ENCODE measurements at regions not wholly inside any gene's neighbourhood (a gene's known extent, or its start where the extent isn't known, plus 50 kb on each side); places are given as distances from the start of the nearest gene placed in this dataset.

DNA sequence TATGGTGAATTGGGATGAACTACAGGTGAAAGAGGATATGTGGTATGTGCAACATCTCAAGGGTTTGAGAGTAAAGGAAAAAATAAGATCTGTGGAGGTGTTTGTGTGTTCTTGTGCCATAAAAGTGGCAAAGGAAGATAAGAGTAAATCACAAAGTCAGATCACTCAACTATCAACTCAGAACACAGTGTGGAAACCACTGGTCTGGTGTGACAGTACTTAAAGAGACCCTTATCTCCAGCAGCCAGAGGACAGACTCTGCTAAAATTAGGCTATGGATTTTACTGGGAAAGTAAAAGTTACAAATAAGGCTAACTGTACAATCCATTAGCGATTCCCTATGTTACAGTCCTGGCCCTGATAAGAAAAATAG is 54.0 kb upstream of the PRDM8 start:
- Histone ChIP-seq H3K14ac (replicated peaks; ENCODE audit: low read depth, low read length) (no peak overlapping the region), H3K4me1 (ENCODE audit: control insufficient read depth, insufficient read depth, low read length) (peaks cover 3% of the 10 kb centered on the region), H2BK20ac (ENCODE audit: low read depth, low read length) (no peak overlapping the region), H3K36me3 (ENCODE audit: control insufficient read depth, insufficient read depth, low read length) (no peaks in the 10 kb centered on the region), H3K4me2 (ENCODE audit: low read depth, low read length) (no peak overlapping the region), H2BK5ac (ENCODE audit: low read depth, low read length, poor library complexity, severe bottlenecking) (no peak overlapping the region), H3K27ac (ENCODE audit: insufficient read depth, low read length) (no peak overlapping the region), H2AK5ac (ENCODE audit: low read depth, low read length) (no peak overlapping the region), H4K8ac (ENCODE audit: low read depth in 2 of 2, low read length in 2 of 2) (no peak overlapping the region), H3K56ac (ENCODE audit: extremely low read depth, insufficient read depth, low read length) (no peak overlapping the region), H4K5ac (ENCODE audit: low read depth, low read length) (no peak overlapping the region), H4K91ac (ENCODE audit: insufficient read depth, low read depth, low read length) (no peak overlapping the region), H3K23ac (ENCODE audit: low read depth, low read length) (no peak overlapping the region), H3K4ac (ENCODE audit: low read depth, low read length) (no peak overlapping the region), H2BK15ac (ENCODE audit: low read depth, low read length) (no peak overlapping the region), H3K9ac (ENCODE audit: low read depth, low read length) (no peak overlapping the region), H3K18ac (ENCODE audit: low read depth, low read length) (peak overlapping the region; percentile 29; the same call in 1 of the 2 replicates), H2BK120ac (ENCODE audit: low read depth, low read length) (no peak overlapping the region), H2AFZ (replicated peaks; ENCODE audit: low read length, poor library complexity) (no peak overlapping the region), H3K9me3 (ENCODE audit: control insufficient read depth, insufficient read depth, low read length) (no peaks in the 10 kb centered on the region), H3K9me1 (ENCODE audit: insufficient read depth, low read length) (peaks cover 3% of the 10 kb centered on the region; the same call in 1 of the 2 replicates), H3K27me3 (ENCODE audit: control insufficient read depth, insufficient read depth, low read length) (no peaks in the 10 kb centered on the region), H2AK9ac (replicated peaks; ENCODE audit: low read depth, low read length, poor library complexity) (no peak overlapping the region), H3K79me1 (ENCODE audit: low read depth in 1 of 2, low read length in 2 of 2) (no peaks in the 10 kb centered on the region), H3K4me3 (ENCODE audit: insufficient read depth, low read depth, low read length) (no peak overlapping the region), H4K20me1 (ENCODE audit: insufficient read depth, low read length) (no peaks in the 10 kb centered on the region)
- dilution Hi-C loops (cut with HindIII; ENCODE audit: low sequenced_read_pairs, unreplicated experiment): no loop called here
- DNase-seq (no peak), ATAC-seq (ENCODE audit: low read depth) (no peak)
- no TSS peak for BruUV-seq (replicated peaks)
- in situ Hi-C loops (cut with MboI; ENCODE audit: low sequenced_read_pairs): no loop called here
- WGBS, 2 experiments (ENCODE audit: extremely low coverage in 2 of 2, insufficient read length in 1 of 2): no CpG with 5 or more reads among the region's 1 CpG
- CTCF ChIA-PET: no interaction called here
- TF ChIP-seq, protein P1, sequence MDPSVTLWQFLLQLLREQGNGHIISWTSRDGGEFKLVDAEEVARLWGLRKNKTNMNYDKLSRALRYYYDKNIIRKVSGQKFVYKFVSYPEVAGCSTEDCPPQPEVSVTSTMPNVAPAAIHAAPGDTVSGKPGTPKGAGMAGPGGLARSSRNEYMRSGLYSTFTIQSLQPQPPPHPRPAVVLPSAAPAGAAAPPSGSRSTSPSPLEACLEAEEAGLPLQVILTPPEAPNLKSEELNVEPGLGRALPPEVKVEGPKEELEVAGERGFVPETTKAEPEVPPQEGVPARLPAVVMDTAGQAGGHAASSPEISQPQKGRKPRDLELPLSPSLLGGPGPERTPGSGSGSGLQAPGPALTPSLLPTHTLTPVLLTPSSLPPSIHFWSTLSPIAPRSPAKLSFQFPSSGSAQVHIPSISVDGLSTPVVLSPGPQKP (IDR thresholded peaks at IDR 0.05; ENCODE audit: borderline replicate concordance, low read depth, low read length): no peak
- TF ChIP-seq, protein P2, sequence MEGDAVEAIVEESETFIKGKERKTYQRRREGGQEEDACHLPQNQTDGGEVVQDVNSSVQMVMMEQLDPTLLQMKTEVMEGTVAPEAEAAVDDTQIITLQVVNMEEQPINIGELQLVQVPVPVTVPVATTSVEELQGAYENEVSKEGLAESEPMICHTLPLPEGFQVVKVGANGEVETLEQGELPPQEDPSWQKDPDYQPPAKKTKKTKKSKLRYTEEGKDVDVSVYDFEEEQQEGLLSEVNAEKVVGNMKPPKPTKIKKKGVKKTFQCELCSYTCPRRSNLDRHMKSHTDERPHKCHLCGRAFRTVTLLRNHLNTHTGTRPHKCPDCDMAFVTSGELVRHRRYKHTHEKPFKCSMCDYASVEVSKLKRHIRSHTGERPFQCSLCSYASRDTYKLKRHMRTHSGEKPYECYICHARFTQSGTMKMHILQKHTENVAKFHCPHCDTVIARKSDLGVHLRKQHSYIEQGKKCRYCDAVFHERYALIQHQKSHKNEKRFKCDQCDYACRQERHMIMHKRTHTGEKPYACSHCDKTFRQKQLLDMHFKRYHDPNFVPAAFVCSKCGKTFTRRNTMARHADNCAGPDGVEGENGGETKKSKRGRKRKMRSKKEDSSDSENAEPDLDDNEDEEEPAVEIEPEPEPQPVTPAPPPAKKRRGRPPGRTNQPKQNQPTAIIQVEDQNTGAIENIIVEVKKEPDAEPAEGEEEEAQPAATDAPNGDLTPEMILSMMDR (conservative IDR thresholded peaks at IDR 0.05; ENCODE audit: low read depth, low read length): no peak
- TF ChIP-seq, protein P3, sequence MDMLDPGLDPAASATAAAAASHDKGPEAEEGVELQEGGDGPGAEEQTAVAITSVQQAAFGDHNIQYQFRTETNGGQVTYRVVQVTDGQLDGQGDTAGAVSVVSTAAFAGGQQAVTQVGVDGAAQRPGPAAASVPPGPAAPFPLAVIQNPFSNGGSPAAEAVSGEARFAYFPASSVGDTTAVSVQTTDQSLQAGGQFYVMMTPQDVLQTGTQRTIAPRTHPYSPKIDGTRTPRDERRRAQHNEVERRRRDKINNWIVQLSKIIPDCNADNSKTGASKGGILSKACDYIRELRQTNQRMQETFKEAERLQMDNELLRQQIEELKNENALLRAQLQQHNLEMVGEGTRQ (IDR thresholded peaks at IDR 0.05; ENCODE audit: low read depth, low read length): no peak
- TF ChIP-seq BHLHE40 (IDR thresholded peaks at IDR 0.05; ENCODE audit: low read depth, low read length) (no peak), MXI1 (IDR thresholded peaks at IDR 0.05; ENCODE audit: borderline replicate concordance, low read depth, low read length) (no peak), RCOR1 (IDR thresholded peaks at IDR 0.05; ENCODE audit: insufficient replicate concordance, low read length) (no peak), FOS (IDR thresholded peaks at IDR 0.05; ENCODE audit: low read depth, low read length) (no peak), RAD21 (IDR thresholded peaks at IDR 0.05; ENCODE audit: low read length) (no peak)
- intact Hi-C loops (cut with micrococcal nuclease): no loop called here
- POLR2A ChIA-PET (ENCODE audit: unreplicated experiment): no interaction called here

Measured in IMR-90 (cell line).